BJ (cell line): ENCODE measurements at regions not wholly inside any gene's neighbourhood (a gene's known extent, or its start where the extent isn't known, plus 50 kb on each side); places are given as distances from the start of the nearest gene placed in this dataset.

ENCODE experiments used
- CTCF ChIA-PET: fragments of 350-600 bp; formaldehyde crosslinking; extraction: SDS; loops from one replicate; lab custom pipeline; 2021; ENCODE audit warnings: antibody characterized with exemption, inconsistent platforms; lab: Yijun Ruan, JAX
- POLR2A ChIA-PET: fragments of 300-600 bp; sonication (Branson Sonifier 250); formaldehyde crosslinking; extraction: SDS; loops from one replicate; lab custom pipeline; 2021; ENCODE audit warnings: antibody characterized with exemption; lab: Charles Lee
- DNase-seq: peaks from one replicate; pipeline ENCODE4 v3.0.0-alpha.2; 2011; ENCODE audit warnings: low read depth
- H3K27me3 ChIP-seq: 2 replicates; pipeline ENCODE4 v1.6.0; 2011; ENCODE audit warnings: low read length; ENCODE audit not compliant: control insufficient read depth, insufficient read depth
- H3K36me3 ChIP-seq: 2 replicates; pipeline ENCODE4 v1.5.1; 2011; ENCODE audit warnings: low read length; ENCODE audit not compliant: control insufficient read depth, insufficient read depth
- H3K4me3 ChIP-seq: 2 replicates; pipeline ENCODE4 v1.5.1; 2011; ENCODE audit warnings: low read depth, mild to moderate bottlenecking, control low read depth, low read length
- TF ChIP-seq, protein P1 (sequence below): IDR thresholded peaks from 2 replicates; pipeline ENCODE4 v1.5.1; 2011; ENCODE audit warnings: low read depth, mild to moderate bottlenecking, control low read depth, inconsistent platforms, low read length, moderate library complexity; ENCODE audit not compliant: insufficient read depth

DNA sequence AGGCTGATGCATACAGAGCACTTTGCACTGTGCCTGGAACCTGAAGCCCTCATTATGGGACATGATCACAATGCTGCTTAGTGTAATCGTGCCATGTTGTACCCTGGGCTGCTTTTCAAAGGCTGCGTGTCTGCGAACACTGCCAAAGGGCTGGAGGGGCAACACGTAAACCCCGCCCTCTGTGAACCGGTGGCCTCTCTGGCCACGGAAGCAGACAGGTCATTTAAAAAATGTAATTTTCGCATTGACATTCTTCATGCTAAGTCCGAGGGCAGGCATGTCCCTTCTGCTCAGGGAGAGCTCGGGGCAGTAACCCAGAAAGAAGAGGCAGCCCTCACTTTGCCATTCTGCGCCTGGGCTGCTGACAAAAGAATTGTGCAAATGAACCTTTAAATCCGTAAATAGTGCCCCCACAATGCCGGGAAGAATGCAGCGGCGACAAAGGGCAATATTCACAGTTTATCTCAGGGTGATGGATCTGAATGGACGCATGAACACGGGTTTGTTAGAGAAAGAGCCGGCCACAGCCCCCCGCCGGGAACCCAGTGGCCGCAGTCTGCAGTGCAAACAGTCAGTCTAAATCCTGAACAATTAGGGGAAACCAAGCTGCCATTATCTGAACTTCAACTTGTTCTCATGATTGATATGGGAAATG is 226.1 kb downstream of the MYCN start:
- CTCF ChIA-PET: no interaction called here
- Histone ChIP-seq H3K4me3 (no peak overlapping the region), H3K27me3 (no peaks in the 10 kb centered on the region), H3K36me3 (no peaks in the 10 kb centered on the region)
- DNase-seq: no peak
- POLR2A ChIA-PET: no interaction called here
- TF ChIP-seq, protein P1, sequence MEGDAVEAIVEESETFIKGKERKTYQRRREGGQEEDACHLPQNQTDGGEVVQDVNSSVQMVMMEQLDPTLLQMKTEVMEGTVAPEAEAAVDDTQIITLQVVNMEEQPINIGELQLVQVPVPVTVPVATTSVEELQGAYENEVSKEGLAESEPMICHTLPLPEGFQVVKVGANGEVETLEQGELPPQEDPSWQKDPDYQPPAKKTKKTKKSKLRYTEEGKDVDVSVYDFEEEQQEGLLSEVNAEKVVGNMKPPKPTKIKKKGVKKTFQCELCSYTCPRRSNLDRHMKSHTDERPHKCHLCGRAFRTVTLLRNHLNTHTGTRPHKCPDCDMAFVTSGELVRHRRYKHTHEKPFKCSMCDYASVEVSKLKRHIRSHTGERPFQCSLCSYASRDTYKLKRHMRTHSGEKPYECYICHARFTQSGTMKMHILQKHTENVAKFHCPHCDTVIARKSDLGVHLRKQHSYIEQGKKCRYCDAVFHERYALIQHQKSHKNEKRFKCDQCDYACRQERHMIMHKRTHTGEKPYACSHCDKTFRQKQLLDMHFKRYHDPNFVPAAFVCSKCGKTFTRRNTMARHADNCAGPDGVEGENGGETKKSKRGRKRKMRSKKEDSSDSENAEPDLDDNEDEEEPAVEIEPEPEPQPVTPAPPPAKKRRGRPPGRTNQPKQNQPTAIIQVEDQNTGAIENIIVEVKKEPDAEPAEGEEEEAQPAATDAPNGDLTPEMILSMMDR: no peak

DNA sequence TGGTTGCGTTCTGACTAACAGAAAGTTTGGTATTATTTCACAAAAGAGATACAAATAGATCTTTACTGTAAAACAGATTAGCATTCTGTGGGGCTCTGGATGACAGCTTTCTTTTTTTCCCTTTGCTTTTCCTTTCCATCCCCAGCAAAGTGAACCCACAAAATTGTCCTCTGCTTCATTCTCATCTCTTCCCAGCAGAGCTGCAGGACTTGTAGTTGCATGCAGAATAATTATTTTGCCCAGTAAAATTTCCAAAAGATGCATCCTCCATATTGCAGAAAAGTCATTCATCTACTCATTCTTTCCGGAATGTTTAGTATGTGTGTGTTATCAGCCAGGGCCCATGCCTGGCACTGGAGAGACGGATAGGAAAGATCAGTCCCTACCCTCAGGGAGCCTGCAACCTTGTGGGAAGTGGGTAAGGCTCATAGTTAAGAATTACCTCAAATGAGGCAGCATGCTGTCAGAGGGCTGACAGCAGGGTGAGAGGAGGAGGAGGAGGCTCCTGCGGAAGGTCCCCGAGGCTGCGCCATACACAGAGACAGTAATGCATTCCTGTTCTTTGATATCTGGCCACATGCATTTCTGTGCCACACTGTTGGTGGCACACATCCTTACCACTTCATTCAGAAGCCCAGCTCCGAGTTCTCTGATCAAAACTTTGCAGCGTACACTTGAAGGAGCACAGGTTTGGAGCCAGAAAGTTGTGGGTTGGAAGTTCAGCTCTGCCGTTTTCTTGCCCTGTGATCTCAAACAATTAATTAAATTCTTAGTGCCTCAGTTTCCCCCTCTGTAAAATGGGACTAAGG is 225.4 kb downstream of the MYCN start:
- DNase-seq: no peak
- Histone ChIP-seq H3K36me3 (no peaks in the 10 kb centered on the region), H3K27me3 (no peaks in the 10 kb centered on the region), H3K4me3 (no peak overlapping the region)
- POLR2A ChIA-PET: no interaction called here
- CTCF ChIA-PET: no interaction called here
- TF ChIP-seq, protein P1: no peak

DNA sequence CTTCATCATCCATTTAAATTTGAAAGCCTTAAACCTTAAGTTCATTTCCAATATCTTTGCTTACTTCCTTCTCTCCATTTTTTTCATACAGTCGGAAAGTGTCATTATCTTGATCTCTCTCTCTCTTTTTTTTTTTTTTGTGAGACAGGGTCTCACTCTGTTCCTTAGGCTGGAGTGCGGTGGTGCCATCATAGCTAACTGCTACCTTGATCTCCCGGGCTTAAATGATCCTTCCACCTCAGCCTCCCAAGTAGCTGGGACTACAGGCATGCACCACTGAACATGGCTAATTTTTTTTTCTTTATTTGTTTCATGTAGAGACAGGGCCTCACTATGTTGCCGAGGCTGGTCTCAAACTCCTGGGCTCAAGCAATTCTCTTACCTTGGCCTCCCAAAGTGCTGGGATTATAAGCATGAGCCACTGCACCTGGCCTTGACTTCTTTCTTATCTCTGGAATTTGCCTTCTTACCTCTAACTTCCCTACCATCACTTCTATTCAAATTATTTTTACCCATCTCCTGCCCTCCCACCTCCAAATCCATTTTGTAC is 222.2 kb downstream of the MYCN start:
- TF ChIP-seq, protein P1: no peak

DNA sequence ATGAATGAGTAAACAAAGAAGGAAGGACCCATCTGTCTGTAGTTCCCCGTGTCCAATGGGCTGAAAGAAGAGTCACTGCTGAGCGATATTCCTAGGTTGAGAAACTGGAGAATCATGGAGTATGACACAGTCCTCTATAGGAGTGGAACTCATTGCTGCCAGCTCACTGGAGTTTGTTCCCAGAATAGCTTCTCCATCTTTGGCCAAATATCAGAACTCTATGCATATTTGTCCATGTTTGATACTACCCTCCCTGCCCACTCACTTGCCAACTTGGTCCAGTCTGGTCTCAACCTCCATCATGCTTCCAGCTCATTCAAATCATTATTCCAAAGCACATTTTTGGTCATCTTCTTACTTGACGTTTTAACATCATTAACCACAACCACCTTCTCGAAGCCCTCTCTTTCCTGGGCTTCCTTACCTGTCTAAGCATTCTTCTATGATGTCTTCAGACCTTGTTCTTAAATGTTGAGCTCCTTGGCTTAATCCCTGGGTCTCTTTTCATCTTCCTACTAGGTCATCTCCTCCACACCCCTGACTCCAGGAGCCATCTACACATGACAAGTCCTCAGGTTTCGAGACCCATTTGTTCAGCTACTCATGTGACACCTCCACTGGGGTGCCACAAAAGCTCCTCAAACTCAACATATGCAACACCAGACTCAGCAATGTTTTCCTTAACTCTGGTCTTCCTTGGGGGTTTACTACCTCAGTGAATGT is 221.6 kb downstream of the MYCN start:
- no peak for DNase-seq
- Histone ChIP-seq H3K4me3 (no peak overlapping the region), H3K36me3 (no peaks in the 10 kb centered on the region), H3K27me3 (no peaks in the 10 kb centered on the region)
- POLR2A ChIA-PET: no interaction called here
- TF ChIP-seq, protein P1: no peak
- CTCF ChIA-PET: no interaction called here

More for the DNA sequence above, 222.2 kb downstream of the MYCN start:
- no peak for DNase-seq
- no peaks in the 10 kb centered on the region for H3K27me3 ChIP-seq
- H3K4me3 ChIP-seq: no peak overlapping the region
- POLR2A ChIA-PET: no interaction called here
- CTCF ChIA-PET: no interaction called here
- no peaks in the 10 kb centered on the region for H3K36me3 ChIP-seq

DNA sequence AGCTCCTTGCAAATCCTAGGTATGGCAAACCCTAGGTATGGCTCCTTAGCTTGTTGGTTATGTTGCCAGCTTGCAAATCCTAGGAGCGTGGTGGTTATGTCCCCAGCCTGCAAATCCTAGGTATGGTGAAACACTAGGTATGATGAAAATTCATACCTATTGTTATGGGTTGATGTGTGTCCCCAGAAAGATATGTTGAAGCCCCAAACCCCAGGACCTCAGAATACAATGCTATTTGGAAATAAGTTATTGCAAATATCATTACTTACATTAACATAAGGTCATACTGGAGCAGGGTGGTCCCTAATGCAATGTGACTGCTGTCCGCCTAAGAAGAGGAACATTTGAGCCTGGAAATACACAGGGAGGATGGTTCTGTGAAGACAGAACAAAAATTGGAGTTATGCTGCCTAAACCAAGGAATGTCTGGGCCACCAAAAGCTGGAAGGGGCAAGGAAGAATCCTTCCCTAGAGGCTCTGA is 220.8 kb downstream of the MYCN start:
- no peaks in the 10 kb centered on the region for H3K36me3 ChIP-seq
- H3K27me3 ChIP-seq: no peaks in the 10 kb centered on the region
- POLR2A ChIA-PET: no interaction called here
- H3K4me3 ChIP-seq: no peak overlapping the region
- CTCF ChIA-PET: no interaction called here
- no peak for DNase-seq
- TF ChIP-seq, protein P1: no peak
